AG09309 (cell line): ENCODE measurements at regions not wholly inside any gene's neighbourhood (a gene's known extent, or its start where the extent isn't known, plus 50 kb on each side); places are given as distances from the start of the nearest gene placed in this dataset.

Experiments
- DNase-seq: peaks from one replicate; pipeline ENCODE4 v3.0.0-alpha.2; 2010; ENCODE audit warnings: low read depth
- H3K4me3 ChIP-seq: 2 replicates; pipeline ENCODE4 v1.5.1; 2011; ENCODE audit warnings: mild to moderate bottlenecking, low read depth, low read length, moderate library complexity; ENCODE audit not compliant: control insufficient read depth
- TF ChIP-seq, protein P1 (sequence below): IDR thresholded peaks from 2 replicates; pipeline ENCODE4 v1.5.1; 2011; ENCODE audit warnings: mild to moderate bottlenecking, low read depth, low read length, inconsistent platforms; ENCODE audit not compliant: insufficient read depth, control insufficient read depth; ENCODE audit errors: missing control alignments

DNA sequence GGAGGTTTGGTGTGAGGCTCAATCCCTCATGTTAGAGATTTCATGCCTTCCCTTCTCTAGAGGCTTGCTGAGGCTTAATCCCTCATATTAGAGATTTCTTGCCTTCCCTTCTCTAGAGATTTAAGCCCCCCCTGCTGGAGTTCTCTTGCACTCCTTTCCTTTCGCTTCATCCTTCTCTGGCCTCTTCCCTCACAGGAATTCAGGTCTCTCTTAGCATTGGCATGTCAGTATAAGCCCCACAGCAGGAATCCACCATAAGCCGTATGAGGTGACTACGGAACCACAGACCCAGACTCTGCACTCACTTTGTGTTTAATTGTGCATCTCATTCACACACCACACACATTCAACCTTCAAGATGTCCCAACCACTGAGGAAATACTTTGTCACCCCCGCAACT, 338.6 kb upstream of the POU1F1 start:
- TF ChIP-seq, protein P1, sequence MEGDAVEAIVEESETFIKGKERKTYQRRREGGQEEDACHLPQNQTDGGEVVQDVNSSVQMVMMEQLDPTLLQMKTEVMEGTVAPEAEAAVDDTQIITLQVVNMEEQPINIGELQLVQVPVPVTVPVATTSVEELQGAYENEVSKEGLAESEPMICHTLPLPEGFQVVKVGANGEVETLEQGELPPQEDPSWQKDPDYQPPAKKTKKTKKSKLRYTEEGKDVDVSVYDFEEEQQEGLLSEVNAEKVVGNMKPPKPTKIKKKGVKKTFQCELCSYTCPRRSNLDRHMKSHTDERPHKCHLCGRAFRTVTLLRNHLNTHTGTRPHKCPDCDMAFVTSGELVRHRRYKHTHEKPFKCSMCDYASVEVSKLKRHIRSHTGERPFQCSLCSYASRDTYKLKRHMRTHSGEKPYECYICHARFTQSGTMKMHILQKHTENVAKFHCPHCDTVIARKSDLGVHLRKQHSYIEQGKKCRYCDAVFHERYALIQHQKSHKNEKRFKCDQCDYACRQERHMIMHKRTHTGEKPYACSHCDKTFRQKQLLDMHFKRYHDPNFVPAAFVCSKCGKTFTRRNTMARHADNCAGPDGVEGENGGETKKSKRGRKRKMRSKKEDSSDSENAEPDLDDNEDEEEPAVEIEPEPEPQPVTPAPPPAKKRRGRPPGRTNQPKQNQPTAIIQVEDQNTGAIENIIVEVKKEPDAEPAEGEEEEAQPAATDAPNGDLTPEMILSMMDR, result no peak
- DNase-seq, result no peak
- H3K4me3 ChIP-seq, result no peak overlapping the region

DNA sequence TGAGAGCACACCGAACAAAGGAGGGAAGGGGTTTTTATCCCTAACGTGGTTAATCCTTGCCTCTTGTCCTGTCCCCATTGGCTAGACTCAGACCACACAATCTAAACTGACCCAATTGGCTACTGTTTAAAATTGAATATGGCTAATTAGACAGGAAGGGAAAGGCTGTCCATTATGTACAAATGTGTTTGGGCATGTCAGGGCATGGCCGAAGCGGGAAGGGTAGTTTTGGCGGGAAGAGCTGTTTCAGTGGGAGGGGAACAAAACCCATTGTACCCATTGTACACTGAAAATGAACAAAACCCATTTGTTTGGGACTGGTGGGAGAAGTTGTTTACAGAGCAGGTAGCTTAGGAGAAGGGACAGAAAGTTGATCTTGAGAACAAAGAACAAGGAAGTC, 330.9 kb upstream of the POU1F1 start:
- no peak overlapping the region for H3K4me3 ChIP-seq
- DNase-seq, result no peak
- TF ChIP-seq, protein P1, result no peak

- TF ChIP-seq, protein P1, result no peak
- DNase-seq, result no peak
- H3K4me3 ChIP-seq, result no peak overlapping the region
Observed at GRCh38 chr3:87595798-87596197, 319.4 kb upstream of the POU1F1 start.

DNA sequence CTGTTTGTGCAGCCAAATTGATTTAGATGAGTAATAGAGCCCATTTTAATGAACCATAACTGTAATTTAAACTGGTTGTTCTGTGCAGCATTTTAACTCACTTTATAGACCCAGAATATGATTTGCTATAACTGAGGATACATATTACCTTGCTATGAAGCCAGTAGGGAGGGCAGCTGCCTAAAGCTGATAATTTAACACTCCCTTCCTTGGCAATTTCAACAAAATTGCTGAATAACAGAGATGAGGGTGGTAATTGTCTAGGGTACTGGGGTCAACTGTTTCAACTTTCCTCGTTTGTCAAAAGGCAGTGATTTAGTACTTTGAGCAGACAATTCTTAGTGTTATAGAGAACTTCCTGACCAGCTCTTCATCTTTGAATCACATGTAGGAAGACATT, 304.9 kb upstream of the POU1F1 start:
- no peak for DNase-seq
- TF ChIP-seq, protein P1, result no peak
- H3K4me3 ChIP-seq, result no peak overlapping the region

GRCh38 chr3:87576752-87577151, 300.4 kb upstream of the POU1F1 start:
- no peak for DNase-seq
- TF ChIP-seq, protein P1, result no peak
- H3K4me3 ChIP-seq, result no peak overlapping the region

DNA sequence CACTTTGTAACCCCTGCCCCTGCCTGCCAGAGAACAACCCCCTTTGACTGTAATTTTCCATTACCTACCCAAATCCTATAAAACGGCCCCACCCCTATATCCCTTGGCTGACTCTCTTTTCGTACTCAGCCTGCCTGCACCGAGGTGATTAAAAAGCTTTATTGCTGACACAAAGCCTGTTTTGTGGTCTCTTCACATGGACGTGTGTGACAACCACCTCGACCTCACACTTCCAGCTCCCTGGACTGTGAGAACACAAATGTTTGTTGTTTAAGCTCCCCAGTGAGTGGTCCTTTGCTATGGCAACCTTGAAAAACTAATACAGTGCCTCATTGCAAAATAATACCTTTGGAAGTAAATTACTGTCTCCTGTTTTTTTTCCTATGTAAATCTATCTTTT, 299.2 kb upstream of the POU1F1 start:
- TF ChIP-seq, protein P1, result no peak
- H3K4me3 ChIP-seq, result no peak overlapping the region
- no peak for DNase-seq

DNA sequence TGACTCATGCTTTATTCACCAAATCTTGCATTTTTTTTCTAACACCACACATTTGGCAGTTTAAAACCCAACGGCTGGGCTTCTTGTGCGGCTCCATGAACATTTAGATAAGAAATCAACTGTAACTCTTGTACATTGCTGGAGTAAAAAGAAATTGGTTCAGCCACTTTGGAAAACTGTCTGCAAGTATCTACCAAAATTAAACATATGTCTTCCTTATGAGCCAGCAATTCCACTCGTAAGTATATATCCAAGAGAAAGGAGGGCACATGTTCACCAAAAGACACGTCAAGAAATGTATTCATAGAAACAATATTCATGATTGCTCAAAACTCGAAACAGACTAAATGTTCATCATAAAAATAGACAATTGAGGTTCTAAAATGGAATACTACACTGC, 291.9 kb upstream of the POU1F1 start:
- TF ChIP-seq, protein P1, result no peak
- H3K4me3 ChIP-seq, result no peak overlapping the region
- no peak for DNase-seq
